A549 (cell line): ENCODE measurements at regions not wholly inside any gene's neighbourhood (a gene's known extent, or its start where the extent isn't known, plus 50 kb on each side); places are given as distances from the start of the nearest gene placed in this dataset.

Experiments used
- ATAC-seq, 2 experiments: fragments of 200-7000 bp in 1 of 2; fragments of >200 bp in 1 of 2; cut with Nextera tagmentation in 1 of 2; cut with Tn5 transposase in 1 of 2; 3 replicates each; pipeline versions ENCODE4 v1.8.0 to v1.9.1; 2018 to 2020; ENCODE audit warnings: mild to moderate bottlenecking in 1 of 2, moderate library complexity in 1 of 2
- CTCF ChIA-PET: fragments of 300-600 bp; sonication (Branson Sonifier 250); formaldehyde crosslinking; extraction: SDS; loops from one replicate; lab custom pipeline; 2021; ENCODE audit warnings: antibody characterized with exemption, inconsistent platforms; lab: Yijun Ruan, JAX
- POLR2A ChIA-PET: fragments of 350-600 bp; formaldehyde crosslinking; extraction: SDS; loops from one replicate; lab custom pipeline; 2021; ENCODE audit warnings: antibody characterized with exemption, inconsistent platforms; lab: Yijun Ruan, JAX
- DNase-seq, 2 experiments: peaks; one replicate each; pipeline versions ENCODE4 v3.0.0 to v3.0.0-alpha.2; 2011 to 2016; ENCODE audit warnings: low read depth in 1 of 2, low spot score in 1 of 2
- FAIRE-seq: peaks from 2 replicates; lab custom pipeline; 2011; peaks lifted over from hg19 to GRCh38; lab: Jason Lieb, UNC
- H3K27ac ChIP-seq, 2 experiments: fragments of >200 bp; sonication (Bioruptor Twin); formaldehyde crosslinking; 3 replicates each; pipeline ENCODE4 v1.5.1; 2016 to 2017
- H3K4me1 ChIP-seq: fragments of >200 bp; sonication (Bioruptor Twin); formaldehyde crosslinking; 3 replicates; pipeline ENCODE4 v1.6.1; 2016
- H3K4me2 ChIP-seq: fragments of >200 bp; sonication (Bioruptor Twin); formaldehyde crosslinking; 3 replicates; pipeline ENCODE4 v1.6.1; 2016
- H3K4me3 ChIP-seq: fragments of >200 bp; sonication (Bioruptor Twin); formaldehyde crosslinking; 3 replicates; pipeline ENCODE4 v1.5.1; 2016
- H3K9me3 ChIP-seq: fragments of >200 bp; sonication (Bioruptor Twin); formaldehyde crosslinking; 3 replicates; pipeline ENCODE4 v1.6.1; 2016
- ATOH8 ChIP-seq: fragments of 250-450 bp; sonication (Bioruptor Pico); IDR thresholded peaks from 2 replicates; pipeline ENCODE4 v1.5.0; 2020; ENCODE audit warnings: low read depth, mild to moderate bottlenecking, moderate library complexity
- CBX8 ChIP-seq: fragments of 200-600 bp; sonication (generic); IDR thresholded peaks from 2 replicates; pipeline ENCODE4 v1.6.1; 2016
- CTCF ChIP-seq: fragments of >200 bp; sonication (Bioruptor Twin); formaldehyde crosslinking; IDR thresholded peaks from 3 replicates; pipeline ENCODE4 v1.5.1; 2016
- EHMT2 ChIP-seq: fragments of 200-600 bp; sonication (generic); IDR thresholded peaks from 2 replicates; pipeline ENCODE4 v1.6.1; 2016; ENCODE audit warnings: antibody characterized with exemption, low read depth, mild to moderate bottlenecking, moderate library complexity
- FOSB ChIP-seq: fragments of 250-450 bp; sonication (Bioruptor Pico); IDR thresholded peaks from 2 replicates; pipeline ENCODE4 v1.5.0; 2020; ENCODE audit warnings: mild to moderate bottlenecking, moderate library complexity
- HEYL ChIP-seq: fragments of 250-450 bp; sonication (Bioruptor Pico); IDR thresholded peaks from 2 replicates; pipeline ENCODE4 v1.8.0; 2021; ENCODE audit warnings: mild to moderate bottlenecking, moderate library complexity
- HOXB13 ChIP-seq: fragments of 250-450 bp; sonication (Bioruptor Pico); IDR thresholded peaks from 2 replicates; pipeline ENCODE4 v1.5.0; 2020; ENCODE audit warnings: low read depth, mild to moderate bottlenecking, moderate library complexity
- JUN ChIP-seq, 2 experiments: fragments of >200 bp; sonication (Bioruptor Twin); formaldehyde crosslinking; IDR thresholded peaks; 2 replicates in 1 of 2; 3 replicates in 1 of 2; pipeline ENCODE4 v1.6.1; 2016 to 2017
- JUNB ChIP-seq: fragments of >200 bp; sonication (Bioruptor Twin); formaldehyde crosslinking; IDR thresholded peaks from 2 replicates; pipeline ENCODE4 v1.6.1; 2016
- KDM5A ChIP-seq: fragments of 200-600 bp; sonication (generic); IDR thresholded peaks from 2 replicates; pipeline ENCODE4 v1.6.1; 2016; ENCODE audit warnings: antibody characterized with exemption, mild to moderate bottlenecking
- MAFK ChIP-seq: fragments of 450-650 bp; IDR thresholded peaks from 2 replicates; pipeline ENCODE4 v1.6.1; 2014; ENCODE audit not compliant: partially characterized antibody
- MAX ChIP-seq: IDR thresholded peaks from 2 replicates; pipeline ENCODE4 v1.6.1; 2012
- NFE2L2 ChIP-seq: fragments of 150-350 bp; conservative IDR thresholded peaks from 2 replicates; pipeline ENCODE4 v1.6.1; 2014; ENCODE audit warnings: low read length
- NPAS2 ChIP-seq: fragments of 250-450 bp; sonication (Bioruptor Pico); IDR thresholded peaks from 2 replicates; pipeline ENCODE4 v1.8.0; 2022; ENCODE audit warnings: mild to moderate bottlenecking, moderate library complexity, borderline replicate concordance
- NR3C1 ChIP-seq: fragments of >200 bp; sonication (Bioruptor Twin); formaldehyde crosslinking; IDR thresholded peaks from 3 replicates; pipeline ENCODE4 v1.6.1; 2017
- PHF8 ChIP-seq: fragments of 200-600 bp; sonication (generic); IDR thresholded peaks from 2 replicates; pipeline ENCODE4 v1.6.1; 2016; ENCODE audit warnings: low read depth, mild to moderate bottlenecking, antibody characterized with exemption, moderate library complexity, borderline replicate concordance
- RAD21 ChIP-seq, 2 experiments: fragments of >200 bp in 1 of 2; sonication (Bioruptor Twin) in 1 of 2; formaldehyde crosslinking in 1 of 2; IDR thresholded peaks in 1 of 2; conservative IDR thresholded peaks in 1 of 2; 2 replicates in 1 of 2; 3 replicates in 1 of 2; pipeline ENCODE4 v1.6.1; 2012 to 2018; ENCODE audit warnings: inconsistent platforms in 1 of 2
- RARB ChIP-seq: fragments of 250-450 bp; sonication (Bioruptor Pico); IDR thresholded peaks from 2 replicates; pipeline ENCODE4 v1.8.0; 2021; ENCODE audit warnings: mild to moderate bottlenecking, moderate library complexity
- RFX5 ChIP-seq: fragments of 450-650 bp; IDR thresholded peaks from 2 replicates; pipeline ENCODE4 v1.7.1; 2014; ENCODE audit warnings: antibody characterized with exemption, mild to moderate bottlenecking, moderate library complexity
- RNF2 ChIP-seq: fragments of 200-600 bp; sonication (generic); IDR thresholded peaks from 2 replicates; pipeline ENCODE4 v1.6.1; 2016; ENCODE audit warnings: low read depth, mild to moderate bottlenecking, antibody characterized with exemption, moderate library complexity, borderline replicate concordance
- SREBF2 ChIP-seq: fragments of 450-650 bp; IDR thresholded peaks from 2 replicates; pipeline ENCODE4 v1.6.1; 2014; ENCODE audit warnings: mild to moderate bottlenecking, moderate library complexity
- TP53 ChIP-seq: fragments of 250-450 bp; sonication (Bioruptor Pico); IDR thresholded peaks from 2 replicates; pipeline ENCODE4 v1.5.0; 2021; ENCODE audit warnings: mild to moderate bottlenecking, moderate library complexity
- ZFP36 ChIP-seq: fragments of 450-650 bp; IDR thresholded peaks from 2 replicates; pipeline ENCODE4 v1.6.1; 2014; ENCODE audit warnings: borderline replicate concordance; ENCODE audit not compliant: partially characterized antibody
- ZNF302 ChIP-seq: fragments of 250-450 bp; sonication (Bioruptor Pico); IDR thresholded peaks from 2 replicates; pipeline ENCODE4 v1.9.0; 2021; ENCODE audit warnings: inconsistent platforms, mild to moderate bottlenecking, moderate library complexity
- WGBS: methylation state at CpG from one replicate; pipeline ENCODE4 v1.1.6; 2017; ENCODE audit errors: missing lambda C conversion rate; 5-methylcytosine and 5-hydroxymethylcytosine counted together

GRCh38 chr21:28832013-28832714, 160.5 kb downstream of the LTN1 start:
- no peak overlapping the region for H3K27ac ChIP-seq
- ChIA-PET POLR2A (no interaction called here), CTCF (no interaction called here)
- ATAC-seq (no peak), FAIRE-seq (no peak), DNase-seq (no peak)
- H3K4me3 ChIP-seq, result no peak overlapping the region
- H3K4me2 ChIP-seq, result no peak overlapping the region
- no peaks in the 10 kb centered on the region for H3K4me1 ChIP-seq
- 84% methylated on average over 1 of the region's 1 CpG for WGBS
- TF ChIP-seq KDM5A (no peak), ZNF302 (CRISPR knock-in tag) (no peak), MAX (no peak), NFE2L2 (no peak), SREBF2 (no peak)
- no peaks in the 10 kb centered on the region for H3K9me3 ChIP-seq

GRCh38 chr21:28828981-28829380, 163.7 kb downstream of the LTN1 start:
- CTCF ChIA-PET, result no interaction called here
- ATAC-seq (no peak), FAIRE-seq (no peak)

GRCh38 chr21:28828021-28828420, 164.7 kb downstream of the LTN1 start:
- CTCF ChIA-PET, result no interaction called here
- WGBS, result 27% methylated on average over 3 of the region's 3 CpGs
- DNase-seq, result no peak
- Histone ChIP-seq H3K4me2 (no peak overlapping the region), H3K4me1 (no peaks in the 10 kb centered on the region), H3K9me3 (no peaks in the 10 kb centered on the region), H3K27ac (no peak overlapping the region), H3K4me3 (no peak overlapping the region)
- POLR2A ChIA-PET, result no interaction called here
- no peak for ATAC-seq
- TF ChIP-seq NPAS2 (CRISPR knock-in tag) (no peak), RNF2 (no peak), JUNB (no peak)
- no peak for FAIRE-seq

More at GRCh38 chr21:28828981-28829380, 163.7 kb downstream of the LTN1 start:
- H3K4me1 ChIP-seq, result no peaks in the 10 kb centered on the region
- WGBS, result 0% methylated on average over 1 of the region's 1 CpG
- H3K4me2 ChIP-seq, result no peak overlapping the region
- POLR2A ChIA-PET, result no interaction called here
- H3K27ac ChIP-seq, result no peak overlapping the region
- H3K4me3 ChIP-seq, result no peak overlapping the region
- no peak for TF ChIP-seq HEYL (CRISPR knock-in tag)
- no peak for TF ChIP-seq ATOH8
- TF ChIP-seq EHMT2, result no peak
- no peak for TF ChIP-seq RARB (CRISPR knock-in tag)
- no peak for TF ChIP-seq CBX8
- TF ChIP-seq TP53, result no peak
- no peak for TF ChIP-seq ZFP36
- no peak for TF ChIP-seq CTCF
- TF ChIP-seq MAFK, result no peak
- TF ChIP-seq RFX5, result no peak
- TF ChIP-seq FOSB, result no peak
- no peak for TF ChIP-seq MAX
- no peak for TF ChIP-seq RAD21 (conservative IDR thresholded peaks at IDR 0.05 in 1 of 2, IDR thresholded peaks at IDR 0.05 in 1 of 2)
- TF ChIP-seq NR3C1, result no peak
- no peak for TF ChIP-seq JUN (IDR thresholded peaks at IDR 0.05)
- TF ChIP-seq HOXB13, result no peak
- no peak for TF ChIP-seq PHF8
- TF ChIP-seq NFE2L2, result no peak
- DNase-seq, result no peak
- no peaks in the 10 kb centered on the region for H3K9me3 ChIP-seq
